PFSK-1 (cell line): ENCODE measurements at regions not wholly inside any gene's neighbourhood (a gene's known extent, or its start where the extent isn't known, plus 50 kb on each side); places are given as distances from the start of the nearest gene placed in this dataset.

ENCODE experiments used
- FOXP2 ChIP-seq: optimal IDR thresholded peaks from 2 replicates; pipeline ENCODE3; 2011; ENCODE audit warnings: borderline replicate concordance, control low read depth, inconsistent platforms; ENCODE audit not compliant: insufficient read depth; ENCODE audit errors: extremely low read length, extremely low read depth
- POLR2AphosphoS5 ChIP-seq: IDR thresholded peaks from 2 replicates; pipeline ENCODE4 v1.6.1; 2012; ENCODE audit warnings: low read depth, mild to moderate bottlenecking, control low read depth, low read length, moderate library complexity
- SIN3A ChIP-seq: IDR thresholded peaks from 2 replicates; pipeline ENCODE4 v1.6.1; 2012; ENCODE audit warnings: mild to moderate bottlenecking, low read length, moderate library complexity, borderline replicate concordance; ENCODE audit not compliant: insufficient read depth
- TAF1 ChIP-seq: IDR thresholded peaks from 2 replicates; pipeline ENCODE4 v1.6.1; 2012; ENCODE audit warnings: low read length, control low read depth, borderline replicate concordance; ENCODE audit not compliant: insufficient read depth
- TF ChIP-seq, protein P1 (sequence below), 2 experiments: IDR thresholded peaks; 2 replicates each; pipeline versions ENCODE4 v1.6.1 to v1.8.0; 2011 to 2012; ENCODE audit warnings: low read depth in 2 of 2, low read length in 2 of 2, control low read depth in 1 of 2, inconsistent platforms in 1 of 2, mild to moderate bottlenecking in 1 of 2, moderate library complexity in 1 of 2; ENCODE audit not compliant: insufficient read depth in 1 of 2

DNA sequence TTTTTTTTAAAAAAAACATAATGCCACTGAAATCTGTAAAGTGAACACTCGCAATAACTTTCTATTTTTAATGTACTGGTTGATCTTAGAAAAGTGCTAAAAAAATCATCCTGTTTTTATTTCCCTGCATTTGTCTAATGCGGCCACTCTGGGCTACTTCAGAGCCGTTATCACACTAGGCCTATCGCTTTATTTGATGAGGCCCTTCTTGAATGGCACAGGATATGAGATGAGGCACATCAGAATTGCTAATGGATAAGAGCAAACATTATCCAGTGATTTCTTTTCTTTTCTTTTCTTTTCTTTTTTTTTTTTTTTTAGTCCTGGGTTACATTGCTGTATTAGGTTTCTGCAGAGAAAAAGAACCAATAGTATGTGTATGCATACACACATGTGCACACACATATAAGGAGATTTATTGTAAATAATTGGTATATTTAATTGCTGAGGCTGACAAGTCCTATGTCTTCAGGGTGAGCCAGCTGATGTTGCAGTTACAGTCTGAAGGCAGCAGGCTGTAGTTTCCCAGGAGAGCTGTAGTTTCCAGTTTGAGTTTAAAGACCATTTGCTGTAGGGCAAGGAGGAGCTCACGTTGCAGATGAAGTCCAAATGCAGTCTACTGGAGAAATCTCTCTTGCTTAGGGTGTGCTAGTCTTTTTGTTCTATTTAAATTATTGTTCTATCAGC is 391.7 kb downstream of the MED10 start:
- TF ChIP-seq, protein P1, sequence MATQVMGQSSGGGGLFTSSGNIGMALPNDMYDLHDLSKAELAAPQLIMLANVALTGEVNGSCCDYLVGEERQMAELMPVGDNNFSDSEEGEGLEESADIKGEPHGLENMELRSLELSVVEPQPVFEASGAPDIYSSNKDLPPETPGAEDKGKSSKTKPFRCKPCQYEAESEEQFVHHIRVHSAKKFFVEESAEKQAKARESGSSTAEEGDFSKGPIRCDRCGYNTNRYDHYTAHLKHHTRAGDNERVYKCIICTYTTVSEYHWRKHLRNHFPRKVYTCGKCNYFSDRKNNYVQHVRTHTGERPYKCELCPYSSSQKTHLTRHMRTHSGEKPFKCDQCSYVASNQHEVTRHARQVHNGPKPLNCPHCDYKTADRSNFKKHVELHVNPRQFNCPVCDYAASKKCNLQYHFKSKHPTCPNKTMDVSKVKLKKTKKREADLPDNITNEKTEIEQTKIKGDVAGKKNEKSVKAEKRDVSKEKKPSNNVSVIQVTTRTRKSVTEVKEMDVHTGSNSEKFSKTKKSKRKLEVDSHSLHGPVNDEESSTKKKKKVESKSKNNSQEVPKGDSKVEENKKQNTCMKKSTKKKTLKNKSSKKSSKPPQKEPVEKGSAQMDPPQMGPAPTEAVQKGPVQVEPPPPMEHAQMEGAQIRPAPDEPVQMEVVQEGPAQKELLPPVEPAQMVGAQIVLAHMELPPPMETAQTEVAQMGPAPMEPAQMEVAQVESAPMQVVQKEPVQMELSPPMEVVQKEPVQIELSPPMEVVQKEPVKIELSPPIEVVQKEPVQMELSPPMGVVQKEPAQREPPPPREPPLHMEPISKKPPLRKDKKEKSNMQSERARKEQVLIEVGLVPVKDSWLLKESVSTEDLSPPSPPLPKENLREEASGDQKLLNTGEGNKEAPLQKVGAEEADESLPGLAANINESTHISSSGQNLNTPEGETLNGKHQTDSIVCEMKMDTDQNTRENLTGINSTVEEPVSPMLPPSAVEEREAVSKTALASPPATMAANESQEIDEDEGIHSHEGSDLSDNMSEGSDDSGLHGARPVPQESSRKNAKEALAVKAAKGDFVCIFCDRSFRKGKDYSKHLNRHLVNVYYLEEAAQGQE (IDR thresholded peaks at IDR 0.05; ENCODE audit: insufficient read depth in 1 of 2, low read depth in 2 of 2, low read length in 2 of 2): no peak
- TF ChIP-seq POLR2AphosphoS5: no peak
- TF ChIP-seq TAF1: no peak
- no peak for TF ChIP-seq SIN3A
- TF ChIP-seq FOXP2: no peak
